H1 (cell line): ENCODE measurements at regions not wholly inside any gene's neighbourhood (a gene's known extent, or its start where the extent isn't known, plus 50 kb on each side); places are given as distances from the start of the nearest gene placed in this dataset.

ENCODE experiments used
- CBX8 ChIP-seq: fragments of 300-800, 300-1000 bp; sonication (generic); IDR thresholded peaks from 2 replicates; pipeline ENCODE4 v1.7.1; 2016; ENCODE audit warnings: low read depth, low read length, borderline replicate concordance
- TF ChIP-seq, protein P1 (sequence below), 3 experiments: IDR thresholded peaks; 1 replicate in 2 of 3; 2 replicates in 1 of 3; pipeline versions ENCODE4 v1.5.1 to v1.6.1; 2011; ENCODE audit warnings: low read length in 3 of 3, mild to moderate bottlenecking in 3 of 3, inconsistent platforms in 2 of 3, low read depth in 1 of 3, moderate library complexity in 1 of 3; ENCODE audit not compliant: insufficient read depth in 1 of 3; ENCODE audit errors: control extremely low read depth in 1 of 3

DNA sequence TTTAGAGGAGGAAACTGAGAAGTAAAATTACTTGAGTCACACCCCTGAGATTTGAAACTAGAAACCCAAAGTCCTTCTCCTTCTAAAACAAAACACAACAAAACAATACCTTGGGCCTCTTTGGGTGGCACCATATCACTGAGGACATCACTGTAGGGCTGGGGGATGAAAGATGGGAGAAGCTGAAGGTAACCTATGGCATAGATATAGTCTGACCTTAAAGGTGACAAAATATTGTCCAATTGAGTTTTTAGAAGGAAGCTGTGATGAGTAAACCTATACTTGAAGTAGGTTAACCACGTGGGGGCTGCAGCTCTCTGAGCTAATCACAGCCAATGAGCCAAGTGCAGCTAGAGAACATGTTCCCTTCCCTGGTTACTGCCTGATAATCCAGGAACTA lies 167.4 kb upstream of the CD180 start (continued):
- no peak for TF ChIP-seq CBX8
- TF ChIP-seq, protein P1, sequence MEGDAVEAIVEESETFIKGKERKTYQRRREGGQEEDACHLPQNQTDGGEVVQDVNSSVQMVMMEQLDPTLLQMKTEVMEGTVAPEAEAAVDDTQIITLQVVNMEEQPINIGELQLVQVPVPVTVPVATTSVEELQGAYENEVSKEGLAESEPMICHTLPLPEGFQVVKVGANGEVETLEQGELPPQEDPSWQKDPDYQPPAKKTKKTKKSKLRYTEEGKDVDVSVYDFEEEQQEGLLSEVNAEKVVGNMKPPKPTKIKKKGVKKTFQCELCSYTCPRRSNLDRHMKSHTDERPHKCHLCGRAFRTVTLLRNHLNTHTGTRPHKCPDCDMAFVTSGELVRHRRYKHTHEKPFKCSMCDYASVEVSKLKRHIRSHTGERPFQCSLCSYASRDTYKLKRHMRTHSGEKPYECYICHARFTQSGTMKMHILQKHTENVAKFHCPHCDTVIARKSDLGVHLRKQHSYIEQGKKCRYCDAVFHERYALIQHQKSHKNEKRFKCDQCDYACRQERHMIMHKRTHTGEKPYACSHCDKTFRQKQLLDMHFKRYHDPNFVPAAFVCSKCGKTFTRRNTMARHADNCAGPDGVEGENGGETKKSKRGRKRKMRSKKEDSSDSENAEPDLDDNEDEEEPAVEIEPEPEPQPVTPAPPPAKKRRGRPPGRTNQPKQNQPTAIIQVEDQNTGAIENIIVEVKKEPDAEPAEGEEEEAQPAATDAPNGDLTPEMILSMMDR (IDR thresholded peaks at IDR 0.05; ENCODE audit: control extremely low read depth in 1 of 3, insufficient read depth in 1 of 3, low read depth in 1 of 3, low read length in 3 of 3) = no peak
- TF ChIP-seq, all 59 proteins: peak for 0
